Hepatocyte (in vitro differentiated cells): ENCODE measurements at regions not wholly inside any gene's neighbourhood (a gene's known extent, or its start where the extent isn't known, plus 50 kb on each side); places are given as distances from the start of the nearest gene placed in this dataset.

Source experiments
- DNase-seq: peaks from one replicate; pipeline ENCODE4 v3.0.0-alpha.2; 2016; ENCODE audit warnings: low spot score
- H2AFZ ChIP-seq: fragments of 200-600 bp; sonication (generic); 2 replicates; pipeline ENCODE4 v1.6.0; 2016; ENCODE audit warnings: antibody characterized with exemption, mild to moderate bottlenecking
- H3K27ac ChIP-seq: fragments of 200-600 bp; sonication (generic); 2 replicates; pipeline ENCODE4 v1.5.1; 2016; ENCODE audit warnings: mild to moderate bottlenecking
- H3K27me3 ChIP-seq: fragments of 200-600 bp; sonication (generic); 2 replicates; pipeline ENCODE4 v1.6.1; 2016
- H3K36me3 ChIP-seq: fragments of 200-600 bp; sonication (generic); replicated peaks from 2 replicates; pipeline ENCODE4 v1.5.1; 2016; ENCODE audit warnings: low read depth; ENCODE audit not compliant: insufficient read depth
- H3K4me1 ChIP-seq: fragments of 200-600 bp; sonication (generic); 2 replicates; pipeline ENCODE4 v1.5.1; 2016; ENCODE audit warnings: mild to moderate bottlenecking, moderate library complexity; ENCODE audit not compliant: insufficient read depth
- H3K4me2 ChIP-seq: fragments of 200-600 bp; sonication (generic); 2 replicates; pipeline ENCODE4 v1.6.0; 2016
- H3K4me3 ChIP-seq: fragments of 200-600 bp; sonication (generic); 2 replicates; pipeline ENCODE4 v1.5.1; 2016; ENCODE audit warnings: mild to moderate bottlenecking
- H3K79me2 ChIP-seq: fragments of 200-600 bp; sonication (generic); 2 replicates; pipeline ENCODE4 v1.6.0; 2017; ENCODE audit warnings: mild to moderate bottlenecking
- H3K9me2 ChIP-seq: fragments of 200-600 bp; sonication (generic); replicated peaks from 2 replicates; pipeline ENCODE4 v1.6.0; 2017; ENCODE audit warnings: mild to moderate bottlenecking; ENCODE audit not compliant: insufficient read depth
- H3K9me3 ChIP-seq: fragments of 200-600 bp; sonication (generic); 2 replicates; pipeline ENCODE4 v1.5.1; 2016; ENCODE audit warnings: low read depth, mild to moderate bottlenecking
- H4K20me1 ChIP-seq: fragments of 200-600 bp; sonication (generic); 2 replicates; pipeline ENCODE4 v1.6.0; 2016; ENCODE audit warnings: mild to moderate bottlenecking; ENCODE audit not compliant: insufficient read depth, poor library complexity, severe bottlenecking
- CTCF ChIP-seq: fragments of 200-600 bp; sonication (generic); IDR thresholded peaks from 2 replicates; pipeline ENCODE4 v1.5.1; 2016; ENCODE audit warnings: antibody characterized with exemption, mild to moderate bottlenecking; ENCODE audit not compliant: poor library complexity
- EZH2 ChIP-seq: fragments of 200-600 bp; sonication (generic); IDR thresholded peaks from 2 replicates; pipeline ENCODE4 v1.6.1; 2016; ENCODE audit warnings: antibody characterized with exemption, mild to moderate bottlenecking, borderline replicate concordance
- EZH2phosphoT487 ChIP-seq: fragments of 200-600 bp; sonication (generic); IDR thresholded peaks from one replicate; pipeline ENCODE4 v1.6.1; 2018; ENCODE audit warnings: antibody characterized with exemption, mild to moderate bottlenecking, low read depth, moderate library complexity; ENCODE audit not compliant: unreplicated experiment, severe bottlenecking
- WGBS: methylation state at CpG from one replicate; pipeline ENCODE4 v1.1.6; 2016; ENCODE audit warnings: low lambda C conversion rate; ENCODE audit errors: missing lambda C conversion rate; 5-methylcytosine and 5-hydroxymethylcytosine counted together

DNA sequence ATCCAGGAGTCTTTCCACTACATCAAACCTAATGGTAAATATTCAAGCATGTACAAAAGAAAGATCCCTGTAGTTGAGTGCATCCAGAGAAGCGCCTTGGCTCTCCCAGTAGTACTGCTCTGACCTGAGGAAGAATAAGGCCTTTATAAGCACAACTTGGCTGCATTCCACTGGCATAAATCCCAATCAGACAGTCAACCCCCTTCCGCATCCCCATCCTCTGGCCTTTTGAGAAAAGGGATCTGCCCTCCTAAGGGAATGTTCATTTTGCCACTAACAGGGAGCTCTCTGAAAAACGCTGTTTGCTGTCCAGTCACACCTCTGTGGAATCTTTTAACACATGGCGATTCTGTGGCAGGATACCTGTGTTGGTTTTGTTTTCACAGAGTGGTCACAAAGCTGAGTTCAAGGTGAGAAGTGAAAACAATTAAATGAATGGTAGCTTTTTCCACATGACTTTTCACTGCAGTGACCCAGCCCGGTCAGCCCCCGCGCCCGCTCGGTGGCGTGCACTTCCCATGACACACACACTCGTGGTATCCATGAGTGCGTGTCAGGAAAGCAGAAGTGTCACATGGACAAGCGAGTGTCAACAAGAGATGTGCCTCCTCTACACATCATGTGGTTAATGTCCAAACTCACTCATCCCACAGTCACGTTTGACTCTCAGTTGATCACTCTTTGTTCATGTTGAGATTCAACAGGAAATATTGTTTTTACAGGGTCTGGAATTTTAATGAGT, 112.2 kb upstream of the ENPP6 start:
- H2AFZ ChIP-seq, result no peak overlapping the region
- H3K4me3 ChIP-seq, result no peak overlapping the region
- no peak for DNase-seq
- H3K9me3 ChIP-seq, result no peaks in the 10 kb centered on the region
- no peak for TF ChIP-seq EZH2phosphoT487
- TF ChIP-seq CTCF, result no peak
- TF ChIP-seq EZH2, result no peak
- H3K27ac ChIP-seq, result peak overlapping the region; percentile 2
- H3K79me2 ChIP-seq, result no peaks in the 10 kb centered on the region
- no peaks in the 10 kb centered on the region for H3K27me3 ChIP-seq
- H3K4me1 ChIP-seq, result no peaks in the 10 kb centered on the region
- H3K9me2 ChIP-seq, result no peaks in the 10 kb centered on the region
- H4K20me1 ChIP-seq, result no peaks in the 10 kb centered on the region
- no peaks in the 10 kb centered on the region for H3K36me3 ChIP-seq
- H3K4me2 ChIP-seq, result no peak overlapping the region
- 90% methylated on average over 14 of the region's 14 CpGs for WGBS

DNA sequence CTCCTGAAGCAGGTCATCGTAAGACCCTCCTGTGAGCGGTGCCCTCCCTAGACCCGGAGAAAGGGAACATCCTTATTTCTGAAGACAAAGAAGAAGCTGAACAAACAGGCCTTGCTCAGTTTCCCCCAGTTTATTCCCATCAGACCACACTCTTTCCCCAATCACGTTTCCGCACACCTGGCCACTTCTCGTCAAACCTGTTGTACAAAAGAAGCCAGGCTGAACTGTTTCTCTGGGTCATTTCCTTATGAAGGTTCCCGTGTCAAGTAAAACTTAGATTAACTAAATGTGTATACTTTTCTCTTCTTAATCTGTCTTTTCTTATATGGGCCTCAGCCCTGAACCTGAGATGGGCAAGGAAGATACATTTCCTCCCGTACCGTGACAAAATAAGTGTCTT, 111.6 kb upstream of the ENPP6 start:
- no peak overlapping the region for H3K4me2 ChIP-seq
- H3K36me3 ChIP-seq, result no peaks in the 10 kb centered on the region
- no peaks in the 10 kb centered on the region for H3K79me2 ChIP-seq
- DNase-seq, result no peak
- H4K20me1 ChIP-seq, result no peaks in the 10 kb centered on the region
- no peaks in the 10 kb centered on the region for H3K9me2 ChIP-seq
- H3K9me3 ChIP-seq, result no peaks in the 10 kb centered on the region
- TF ChIP-seq CTCF, result no peak
- TF ChIP-seq EZH2, result no peak
- no peak for TF ChIP-seq EZH2phosphoT487
- peak overlapping the region; percentile 2 for H3K27ac ChIP-seq
- no peaks in the 10 kb centered on the region for H3K27me3 ChIP-seq
- no peak overlapping the region for H3K4me3 ChIP-seq
- 78% methylated on average over 9 of the region's 9 CpGs for WGBS
- H3K4me1 ChIP-seq, result no peaks in the 10 kb centered on the region
- H2AFZ ChIP-seq, result no peak overlapping the region

DNA sequence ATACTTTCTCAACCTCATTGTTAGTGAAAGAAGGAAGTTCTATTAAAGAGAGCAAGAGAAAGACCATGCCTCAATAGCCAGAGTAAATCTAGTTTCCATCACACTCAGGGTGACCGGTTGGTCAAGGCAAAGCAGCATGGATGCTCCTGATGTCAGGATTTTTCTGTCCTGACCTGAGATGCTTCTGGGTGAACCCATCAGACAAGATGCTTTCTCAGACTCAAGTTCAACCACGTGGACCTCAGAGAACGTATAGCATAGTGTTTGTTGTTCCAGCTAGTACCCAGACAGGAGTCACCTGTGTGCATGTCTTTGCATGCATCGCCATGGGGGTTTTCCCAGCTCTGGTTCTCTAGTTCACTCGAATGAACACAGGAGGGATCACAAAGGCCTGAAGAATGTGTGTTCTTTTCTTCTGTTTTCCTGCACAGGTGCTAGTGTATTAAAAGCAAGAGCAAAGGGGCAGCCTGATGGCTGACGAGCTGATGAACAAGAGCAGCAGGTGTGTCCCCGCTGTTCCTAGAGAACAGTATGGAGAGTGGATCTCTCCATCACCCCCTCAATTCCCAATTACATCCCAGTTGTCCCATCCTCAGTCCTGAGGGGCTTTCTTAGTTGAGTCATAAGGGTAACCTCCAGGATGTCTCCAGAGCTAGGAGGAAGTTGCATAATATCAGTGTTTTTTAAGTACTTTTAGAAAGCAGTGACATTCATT, 110.5 kb upstream of the ENPP6 start:
- no peak for DNase-seq
- no peak overlapping the region for H3K27ac ChIP-seq
- no peaks in the 10 kb centered on the region for H3K36me3 ChIP-seq
- no peaks in the 10 kb centered on the region for H3K9me3 ChIP-seq
- WGBS, result 85% methylated on average over 7 of the region's 7 CpGs
- no peak overlapping the region for H3K4me2 ChIP-seq
- no peaks in the 10 kb centered on the region for H3K4me1 ChIP-seq
- TF ChIP-seq EZH2phosphoT487, result no peak
- no peak overlapping the region for H2AFZ ChIP-seq
- no peaks in the 10 kb centered on the region for H3K27me3 ChIP-seq
- no peak overlapping the region for H3K4me3 ChIP-seq
- H3K9me2 ChIP-seq, result no peaks in the 10 kb centered on the region
- H4K20me1 ChIP-seq, result no peaks in the 10 kb centered on the region
- H3K79me2 ChIP-seq, result no peaks in the 10 kb centered on the region

- H3K27me3 ChIP-seq, result no peaks in the 10 kb centered on the region
- H4K20me1 ChIP-seq, result no peaks in the 10 kb centered on the region
- H3K4me1 ChIP-seq, result no peaks in the 10 kb centered on the region
- no peak overlapping the region for H3K4me3 ChIP-seq
- H2AFZ ChIP-seq, result no peak overlapping the region
- H3K36me3 ChIP-seq, result no peaks in the 10 kb centered on the region
- no peak for TF ChIP-seq CTCF
- TF ChIP-seq EZH2phosphoT487, result no peak
- TF ChIP-seq EZH2, result no peak
- no peak overlapping the region for H3K4me2 ChIP-seq
- WGBS, result 79% methylated on average over 6 of the region's 6 CpGs
- no peak for DNase-seq
- no peak overlapping the region for H3K27ac ChIP-seq
- no peaks in the 10 kb centered on the region for H3K9me3 ChIP-seq
- H3K9me2 ChIP-seq, result no peaks in the 10 kb centered on the region
- no peaks in the 10 kb centered on the region for H3K79me2 ChIP-seq
These were observed 107.3 kb upstream of the ENPP6 start for GRCh38 chr4:184324939-184325477.
